WTC11 (cell line): ENCODE measurements at regions not wholly inside any gene's neighbourhood (a gene's known extent, or its start where the extent isn't known, plus 50 kb on each side); places are given as distances from the start of the nearest gene placed in this dataset.

Experiments
- ATAC-seq: fragments of 200-7000 bp; cut with Tn5 transposase; 2 replicates; pipeline ENCODE4 v1.10.0; 2021; ENCODE audit warnings: mild to moderate bottlenecking, moderate library complexity
- CTCF ChIA-PET: fragments of 300-600 bp; sonication (Branson Sonifier 250); formaldehyde crosslinking; loops from one replicate; lab custom pipeline; 2021; ENCODE audit warnings: antibody characterized with exemption; lab: Charles Lee
- POLR2A ChIA-PET: fragments of 350-600 bp; sonication (Branson Sonifier 250); formaldehyde crosslinking; loops from one replicate; lab custom pipeline; 2021; ENCODE audit warnings: antibody characterized with exemption; lab: Charles Lee
- DNase-seq: peaks from one replicate; pipeline ENCODE4 v3.0.0; 2021; ENCODE audit warnings: low spot score
- H3K27ac Mint-ChIP-seq: 2 replicates; pipeline ENCODE4 v1.8.0; 2021; ENCODE audit warnings: mixed read lengths
- H3K27me3 Mint-ChIP-seq: 2 replicates; pipeline ENCODE4 v1.8.0; 2021; ENCODE audit warnings: low read depth, mild to moderate bottlenecking, moderate library complexity, mixed read lengths
- H3K36me3 Mint-ChIP-seq: 2 replicates; pipeline ENCODE4 v1.8.0; 2021; ENCODE audit warnings: mixed read lengths
- H3K4me1 Mint-ChIP-seq: 2 replicates; pipeline ENCODE4 v1.8.0; 2022; ENCODE audit warnings: mixed read lengths
- H3K4me3 Mint-ChIP-seq: 2 replicates; pipeline ENCODE4 v1.8.0; 2021; ENCODE audit warnings: mild to moderate bottlenecking, moderate library complexity, mixed read lengths
- H3K9me3 Mint-ChIP-seq: 2 replicates; pipeline ENCODE4 v1.8.0; 2021; ENCODE audit warnings: mixed read lengths
- ATF1 ChIP-seq: sonication (generic); formaldehyde crosslinking; IDR thresholded peaks from 2 replicates; pipeline ENCODE4 v1.8.1; 2023; ENCODE audit warnings: mild to moderate bottlenecking, moderate library complexity, missing genetic modification reagents
- CBFB ChIP-seq: sonication (generic); formaldehyde crosslinking; IDR thresholded peaks from 2 replicates; pipeline ENCODE4 v1.8.1; 2022; ENCODE audit warnings: mild to moderate bottlenecking, low read depth, missing genetic modification reagents
- ETV6 ChIP-seq: sonication (generic); formaldehyde crosslinking; IDR thresholded peaks from 2 replicates; pipeline ENCODE4 v1.8.1; 2022; ENCODE audit warnings: mild to moderate bottlenecking, missing genetic modification reagents
- FOXJ3 ChIP-seq: sonication (generic); formaldehyde crosslinking; IDR thresholded peaks from 2 replicates; pipeline ENCODE4 v1.9.0; 2021; ENCODE audit warnings: missing genetic modification reagents, mild to moderate bottlenecking, borderline replicate concordance
- FOXK1 ChIP-seq: sonication (generic); formaldehyde crosslinking; IDR thresholded peaks from 2 replicates; pipeline ENCODE4 v1.8.0; 2022; ENCODE audit warnings: mild to moderate bottlenecking, moderate library complexity, missing genetic modification reagents
- IRF2 ChIP-seq: sonication (generic); formaldehyde crosslinking; IDR thresholded peaks from 2 replicates; pipeline ENCODE4 v1.8.0; 2022; ENCODE audit warnings: low read depth, missing genetic modification reagents, borderline replicate concordance
- KAT7 ChIP-seq: sonication (generic); formaldehyde crosslinking; IDR thresholded peaks from 2 replicates; pipeline ENCODE4 v1.8.1; 2023; ENCODE audit warnings: missing genetic modification reagents, mild to moderate bottlenecking, borderline replicate concordance
- MYBL2 ChIP-seq: sonication (generic); formaldehyde crosslinking; IDR thresholded peaks from 2 replicates; pipeline ENCODE4 v1.8.1; 2023; ENCODE audit warnings: mild to moderate bottlenecking, moderate library complexity, missing genetic modification reagents
- NFE2L1 ChIP-seq: sonication (generic); formaldehyde crosslinking; IDR thresholded peaks from 2 replicates; pipeline ENCODE4 v1.8.1; 2023; ENCODE audit warnings: missing genetic modification reagents
- PREB ChIP-seq: sonication (generic); formaldehyde crosslinking; IDR thresholded peaks from 2 replicates; pipeline ENCODE4 v1.8.1; 2022; ENCODE audit warnings: mild to moderate bottlenecking, missing genetic modification reagents, moderate library complexity, borderline replicate concordance
- TEAD4 ChIP-seq: sonication (generic); formaldehyde crosslinking; IDR thresholded peaks from 2 replicates; pipeline ENCODE4 v1.8.0; 2022; ENCODE audit warnings: mild to moderate bottlenecking, missing genetic modification reagents
- ZBTB21 ChIP-seq: sonication (generic); formaldehyde crosslinking; IDR thresholded peaks from 2 replicates; pipeline ENCODE4 v1.8.1; 2023; ENCODE audit warnings: mild to moderate bottlenecking, missing genetic modification reagents, borderline replicate concordance
- ZNF219 ChIP-seq: sonication (generic); formaldehyde crosslinking; IDR thresholded peaks from 2 replicates; pipeline ENCODE4 v1.8.0; 2023; ENCODE audit warnings: missing genetic modification reagents, mild to moderate bottlenecking, borderline replicate concordance
- ZNF263 ChIP-seq: sonication (generic); formaldehyde crosslinking; IDR thresholded peaks from 2 replicates; pipeline ENCODE4 v1.8.1; 2022; ENCODE audit warnings: low read depth, mild to moderate bottlenecking, moderate library complexity, missing genetic modification reagents
- ZNF423 ChIP-seq: fragments of 250-450 bp; sonication (Bioruptor Pico); IDR thresholded peaks from 2 replicates; pipeline ENCODE4 v2.1.2; 2022; ENCODE audit warnings: mild to moderate bottlenecking, moderate library complexity
- ZNF671 ChIP-seq: fragments of 250-450 bp; sonication (Bioruptor Pico); IDR thresholded peaks from 2 replicates; pipeline ENCODE4 v1.8.0; 2021; ENCODE audit warnings: mild to moderate bottlenecking
- TF ChIP-seq, protein P1 (sequence below): sonication (generic); formaldehyde crosslinking; IDR thresholded peaks from 2 replicates; pipeline ENCODE4 v1.8.0; 2022; ENCODE audit warnings: mild to moderate bottlenecking, missing genetic modification reagents
- TF ChIP-seq, protein P2 (sequence below): fragments of 250-450 bp; sonication (Bioruptor Pico); IDR thresholded peaks from 2 replicates; pipeline ENCODE4 v1.9.0; 2021; ENCODE audit warnings: mild to moderate bottlenecking
- TF ChIP-seq, protein P3 (sequence below): fragments of 200-600 bp; IDR thresholded peaks from 2 replicates; pipeline ENCODE4 v1.8.0; 2022; ENCODE audit warnings: antibody characterized with exemption
- TF ChIP-seq, protein P4 (sequence below): sonication (generic); formaldehyde crosslinking; IDR thresholded peaks from 2 replicates; pipeline ENCODE4 v1.8.1; 2023; ENCODE audit warnings: mild to moderate bottlenecking, missing genetic modification reagents
- TF ChIP-seq, protein P5 (sequence below): sonication (generic); formaldehyde crosslinking; IDR thresholded peaks from 2 replicates; pipeline ENCODE4 v1.8.0; 2022; ENCODE audit warnings: mild to moderate bottlenecking, missing genetic modification reagents

- no peak overlapping the region for H3K27ac Mint-ChIP-seq
- ATAC-seq: no peak
- H3K9me3 Mint-ChIP-seq: no peaks in the 10 kb centered on the region
These were observed 70.7 kb downstream of the BBS10 start for GRCh38 chr12:76277480-76277879.

GRCh38 chr12:76276499-76277151, 71.6 kb downstream of the BBS10 start:
- ATAC-seq (no peak), DNase-seq (no peak)
- Mint-ChIP-seq H3K27me3 (no peaks in the 10 kb centered on the region), H3K36me3 (no peaks in the 10 kb centered on the region), H3K9me3 (no peaks in the 10 kb centered on the region), H3K4me1 (peaks cover 9% of the 10 kb centered on the region), H3K4me3 (no peak overlapping the region), H3K27ac (no peak overlapping the region)
- CTCF ChIA-PET: no interaction called here
- POLR2A ChIA-PET: no interaction called here
- TF ChIP-seq, protein P1, sequence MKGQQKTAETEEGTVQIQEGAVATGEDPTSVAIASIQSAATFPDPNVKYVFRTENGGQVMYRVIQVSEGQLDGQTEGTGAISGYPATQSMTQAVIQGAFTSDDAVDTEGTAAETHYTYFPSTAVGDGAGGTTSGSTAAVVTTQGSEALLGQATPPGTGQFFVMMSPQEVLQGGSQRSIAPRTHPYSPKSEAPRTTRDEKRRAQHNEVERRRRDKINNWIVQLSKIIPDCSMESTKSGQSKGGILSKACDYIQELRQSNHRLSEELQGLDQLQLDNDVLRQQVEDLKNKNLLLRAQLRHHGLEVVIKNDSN (CRISPR knock-in tag): no peak
- TF ChIP-seq, protein P2, sequence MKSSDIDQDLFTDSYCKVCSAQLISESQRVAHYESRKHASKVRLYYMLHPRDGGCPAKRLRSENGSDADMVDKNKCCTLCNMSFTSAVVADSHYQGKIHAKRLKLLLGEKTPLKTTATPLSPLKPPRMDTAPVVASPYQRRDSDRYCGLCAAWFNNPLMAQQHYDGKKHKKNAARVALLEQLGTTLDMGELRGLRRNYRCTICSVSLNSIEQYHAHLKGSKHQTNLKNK (CRISPR knock-in tag): no peak

More at GRCh38 chr12:76277480-76277879, 70.7 kb downstream of the BBS10 start:
- TF ChIP-seq ATF1 (CRISPR knock-in tag) (no peak), NFE2L1 (CRISPR knock-in tag) (no peak), IRF2 (CRISPR knock-in tag) (no peak), PREB (no peak), FOXJ3 (no peak), ZNF423 (CRISPR knock-in tag) (no peak), ZNF671 (CRISPR knock-in tag) (no peak), KAT7 (CRISPR knock-in tag) (no peak), CBFB (CRISPR knock-in tag) (no peak), TEAD4 (CRISPR knock-in tag) (no peak), MYBL2 (no peak)
- TF ChIP-seq, protein P3, sequence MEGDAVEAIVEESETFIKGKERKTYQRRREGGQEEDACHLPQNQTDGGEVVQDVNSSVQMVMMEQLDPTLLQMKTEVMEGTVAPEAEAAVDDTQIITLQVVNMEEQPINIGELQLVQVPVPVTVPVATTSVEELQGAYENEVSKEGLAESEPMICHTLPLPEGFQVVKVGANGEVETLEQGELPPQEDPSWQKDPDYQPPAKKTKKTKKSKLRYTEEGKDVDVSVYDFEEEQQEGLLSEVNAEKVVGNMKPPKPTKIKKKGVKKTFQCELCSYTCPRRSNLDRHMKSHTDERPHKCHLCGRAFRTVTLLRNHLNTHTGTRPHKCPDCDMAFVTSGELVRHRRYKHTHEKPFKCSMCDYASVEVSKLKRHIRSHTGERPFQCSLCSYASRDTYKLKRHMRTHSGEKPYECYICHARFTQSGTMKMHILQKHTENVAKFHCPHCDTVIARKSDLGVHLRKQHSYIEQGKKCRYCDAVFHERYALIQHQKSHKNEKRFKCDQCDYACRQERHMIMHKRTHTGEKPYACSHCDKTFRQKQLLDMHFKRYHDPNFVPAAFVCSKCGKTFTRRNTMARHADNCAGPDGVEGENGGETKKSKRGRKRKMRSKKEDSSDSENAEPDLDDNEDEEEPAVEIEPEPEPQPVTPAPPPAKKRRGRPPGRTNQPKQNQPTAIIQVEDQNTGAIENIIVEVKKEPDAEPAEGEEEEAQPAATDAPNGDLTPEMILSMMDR: no peak
- TF ChIP-seq, protein P4, sequence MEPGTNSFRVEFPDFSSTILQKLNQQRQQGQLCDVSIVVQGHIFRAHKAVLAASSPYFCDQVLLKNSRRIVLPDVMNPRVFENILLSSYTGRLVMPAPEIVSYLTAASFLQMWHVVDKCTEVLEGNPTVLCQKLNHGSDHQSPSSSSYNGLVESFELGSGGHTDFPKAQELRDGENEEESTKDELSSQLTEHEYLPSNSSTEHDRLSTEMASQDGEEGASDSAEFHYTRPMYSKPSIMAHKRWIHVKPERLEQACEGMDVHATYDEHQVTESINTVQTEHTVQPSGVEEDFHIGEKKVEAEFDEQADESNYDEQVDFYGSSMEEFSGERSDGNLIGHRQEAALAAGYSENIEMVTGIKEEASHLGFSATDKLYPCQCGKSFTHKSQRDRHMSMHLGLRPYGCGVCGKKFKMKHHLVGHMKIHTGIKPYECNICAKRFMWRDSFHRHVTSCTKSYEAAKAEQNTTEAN: no peak
- TF ChIP-seq, protein P1 (CRISPR knock-in tag): no peak
- TF ChIP-seq, protein P2 (CRISPR knock-in tag): no peak
- no peak for DNase-seq
- no peak overlapping the region for H3K4me3 Mint-ChIP-seq
- CTCF ChIA-PET: no interaction called here
- H3K4me1 Mint-ChIP-seq: peaks cover 9% of the 10 kb centered on the region
- POLR2A ChIA-PET: no interaction called here
- no peaks in the 10 kb centered on the region for H3K27me3 Mint-ChIP-seq
- H3K36me3 Mint-ChIP-seq: no peaks in the 10 kb centered on the region

DNA sequence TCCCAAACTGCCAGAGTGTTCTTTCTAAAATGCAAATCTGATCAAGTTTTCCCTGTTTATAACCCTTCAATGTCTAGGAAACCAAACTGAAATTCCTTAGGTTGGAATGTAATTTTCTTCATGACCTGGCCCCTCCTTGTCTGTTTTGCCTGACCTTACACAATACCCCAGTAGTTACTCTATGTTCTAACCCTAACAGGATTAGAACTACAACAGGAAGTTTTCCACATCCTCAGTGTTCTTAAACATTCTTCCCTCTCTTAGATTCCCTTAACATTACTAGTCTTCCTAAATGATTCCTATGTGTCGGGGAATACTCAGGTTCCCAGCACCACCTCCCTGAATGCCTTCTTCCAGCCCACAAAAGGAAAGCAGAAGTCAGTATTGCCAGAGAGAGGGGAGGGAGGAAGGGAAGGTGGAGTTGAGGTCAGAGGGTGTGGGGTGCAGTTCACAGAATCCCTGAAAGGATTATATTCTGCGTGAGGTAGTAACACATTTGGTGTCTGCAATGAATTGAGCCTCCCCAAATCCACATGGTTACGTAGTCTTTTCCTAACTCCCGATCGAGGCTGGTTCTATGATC, 72.6 kb downstream of the BBS10 start:
- POLR2A ChIA-PET: no interaction called here
- no peak overlapping the region for H3K27ac Mint-ChIP-seq

More for the DNA sequence above, 72.6 kb downstream of the BBS10 start:
- TF ChIP-seq FOXK1 (CRISPR knock-in tag) (no peak), ZBTB21 (CRISPR knock-in tag) (no peak), ZNF219 (CRISPR knock-in tag) (no peak), ATF1 (CRISPR knock-in tag) (no peak), ZNF263 (no peak), ETV6 (CRISPR knock-in tag) (no peak)
- TF ChIP-seq, protein P5, sequence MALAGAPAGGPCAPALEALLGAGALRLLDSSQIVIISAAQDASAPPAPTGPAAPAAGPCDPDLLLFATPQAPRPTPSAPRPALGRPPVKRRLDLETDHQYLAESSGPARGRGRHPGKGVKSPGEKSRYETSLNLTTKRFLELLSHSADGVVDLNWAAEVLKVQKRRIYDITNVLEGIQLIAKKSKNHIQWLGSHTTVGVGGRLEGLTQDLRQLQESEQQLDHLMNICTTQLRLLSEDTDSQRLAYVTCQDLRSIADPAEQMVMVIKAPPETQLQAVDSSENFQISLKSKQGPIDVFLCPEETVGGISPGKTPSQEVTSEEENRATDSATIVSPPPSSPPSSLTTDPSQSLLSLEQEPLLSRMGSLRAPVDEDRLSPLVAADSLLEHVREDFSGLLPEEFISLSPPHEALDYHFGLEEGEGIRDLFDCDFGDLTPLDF (CRISPR knock-in tag): no peak
- TF ChIP-seq, protein P3: no peak
- CTCF ChIA-PET: no interaction called here
- no peak for ATAC-seq
- Mint-ChIP-seq H3K9me3 (no peaks in the 10 kb centered on the region), H3K4me3 (no peak overlapping the region), H3K27me3 (no peaks in the 10 kb centered on the region), H3K4me1 (peaks cover 12% of the 10 kb centered on the region), H3K36me3 (no peaks in the 10 kb centered on the region)
- DNase-seq: no peak
